Mammary epithelial cell (primary cell): ENCODE measurements at regions not wholly inside any gene's neighbourhood (a gene's known extent, or its start where the extent isn't known, plus 50 kb on each side); places are given as distances from the start of the nearest gene placed in this dataset.

Source experiments
- EZH2 ChIP-seq: IDR thresholded peaks from 2 replicates; pipeline ENCODE4 v1.6.1; 2012; ENCODE audit warnings: low read length, inconsistent platforms, borderline replicate concordance
- TF ChIP-seq, protein P1 (sequence below), 2 donors: IDR thresholded peaks in 1 of 2; conservative IDR thresholded peaks in 1 of 2; 2 replicates each; pipeline ENCODE4 v1.5.1; 2011 to 2012; ENCODE audit warnings: inconsistent platforms in 2 of 2, low read length in 2 of 2, mild to moderate bottlenecking in 2 of 2, control low read depth in 1 of 2, low read depth in 1 of 2; ENCODE audit not compliant: insufficient read depth in 1 of 2; ENCODE audit errors: extremely low read depth in 1 of 2

GRCh38 chr4:36775544-36775943 lies 469.0 kb upstream of the NWD2 start:
- TF ChIP-seq, protein P1, sequence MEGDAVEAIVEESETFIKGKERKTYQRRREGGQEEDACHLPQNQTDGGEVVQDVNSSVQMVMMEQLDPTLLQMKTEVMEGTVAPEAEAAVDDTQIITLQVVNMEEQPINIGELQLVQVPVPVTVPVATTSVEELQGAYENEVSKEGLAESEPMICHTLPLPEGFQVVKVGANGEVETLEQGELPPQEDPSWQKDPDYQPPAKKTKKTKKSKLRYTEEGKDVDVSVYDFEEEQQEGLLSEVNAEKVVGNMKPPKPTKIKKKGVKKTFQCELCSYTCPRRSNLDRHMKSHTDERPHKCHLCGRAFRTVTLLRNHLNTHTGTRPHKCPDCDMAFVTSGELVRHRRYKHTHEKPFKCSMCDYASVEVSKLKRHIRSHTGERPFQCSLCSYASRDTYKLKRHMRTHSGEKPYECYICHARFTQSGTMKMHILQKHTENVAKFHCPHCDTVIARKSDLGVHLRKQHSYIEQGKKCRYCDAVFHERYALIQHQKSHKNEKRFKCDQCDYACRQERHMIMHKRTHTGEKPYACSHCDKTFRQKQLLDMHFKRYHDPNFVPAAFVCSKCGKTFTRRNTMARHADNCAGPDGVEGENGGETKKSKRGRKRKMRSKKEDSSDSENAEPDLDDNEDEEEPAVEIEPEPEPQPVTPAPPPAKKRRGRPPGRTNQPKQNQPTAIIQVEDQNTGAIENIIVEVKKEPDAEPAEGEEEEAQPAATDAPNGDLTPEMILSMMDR (conservative IDR thresholded peaks at IDR 0.05 in 1 of 2, IDR thresholded peaks at IDR 0.05 in 1 of 2; ENCODE audit: extremely low read depth in 1 of 2, insufficient read depth in 1 of 2, low read depth in 1 of 2, low read length in 2 of 2) = no peak
- TF ChIP-seq EZH2 = no peak
